SK-N-SH (cell line): ENCODE measurements at regions not wholly inside any gene's neighbourhood (a gene's known extent, or its start where the extent isn't known, plus 50 kb on each side); places are given as distances from the start of the nearest gene placed in this dataset.

Experiments used
- CTCF ChIA-PET: fragments of 300-600, 350-600 bp; formaldehyde crosslinking; extraction: SDS; loops from one replicate; lab custom pipeline; 2021; lab: Yijun Ruan, JAX
- POLR2A ChIA-PET: fragments of 350-600 bp; sonication (Branson Sonifier 250); formaldehyde crosslinking; extraction: SDS; loops from one replicate; lab custom pipeline; 2020; ENCODE audit warnings: antibody characterized with exemption, inconsistent platforms; lab: Yijun Ruan, JAX
- DNase-seq: peaks from one replicate; pipeline ENCODE4 v3.0.0; 2012
- H2AFZ ChIP-seq: fragments of 200-600 bp; sonication (generic); 2 replicates; pipeline ENCODE4 v1.8.1; 2016; ENCODE audit warnings: antibody characterized with exemption, mild to moderate bottlenecking, low read depth
- H3F3A ChIP-seq: fragments of 200-600 bp; sonication (generic); replicated peaks from 2 replicates; pipeline ENCODE3; 2016; ENCODE audit warnings: antibody characterized with exemption, mild to moderate bottlenecking; ENCODE audit not compliant: insufficient read depth
- H3K27ac ChIP-seq, 2 experiments: fragments of 200-500 bp in 1 of 2; fragments of 200-600 bp in 1 of 2; sonication (Bioruptor generic) in 1 of 2; sonication (generic), shearing (Covaris generic) in 1 of 2; 2 replicates each; pipeline versions ENCODE4 v1.5.1 to v1.6.1; 2014 to 2016; ENCODE audit warnings: low read depth in 2 of 2, inconsistent platforms in 1 of 2, low read length in 1 of 2, mild to moderate bottlenecking in 1 of 2, mixed read lengths in 1 of 2
- H3K27me3 ChIP-seq: fragments of 200-600 bp; sonication (generic), shearing (Covaris generic); 2 replicates; pipeline ENCODE4 v1.6.1; 2016; ENCODE audit warnings: mixed run types; ENCODE audit not compliant: insufficient read depth
- H3K36me3 ChIP-seq, 2 experiments: fragments of 200-500 bp in 1 of 2; fragments of 200-600 bp in 1 of 2; sonication (Bioruptor generic) in 1 of 2; sonication (generic) in 1 of 2; replicated peaks in 1 of 2; 2 replicates each; pipeline versions ENCODE3 to v1.5.1; 2014 to 2016; ENCODE audit warnings: low read length in 1 of 2, mild to moderate bottlenecking in 1 of 2; ENCODE audit not compliant: insufficient read depth in 2 of 2, control insufficient read depth in 1 of 2
- H3K4me1 ChIP-seq, 2 experiments: fragments of 200-500 bp in 1 of 2; fragments of 200-600 bp in 1 of 2; sonication (Bioruptor generic) in 1 of 2; sonication (generic), shearing (Covaris generic) in 1 of 2; 2 replicates each; pipeline versions ENCODE4 v1.5.1 to v1.6.1; 2014 to 2016; ENCODE audit warnings: low read depth in 1 of 2, low read length in 1 of 2, mixed run types in 1 of 2; ENCODE audit not compliant: insufficient read depth in 2 of 2, control insufficient read depth in 1 of 2
- H3K4me2 ChIP-seq: fragments of 200-600 bp; sonication (generic), shearing (Covaris generic); 2 replicates; pipeline ENCODE4 v1.6.1; 2017; ENCODE audit warnings: mixed run types
- H3K4me3 ChIP-seq, 2 experiments: fragments of 200-500 bp in 1 of 2; fragments of 200-600 bp in 1 of 2; sonication (Bioruptor generic) in 1 of 2; sonication (generic), shearing (Covaris generic) in 1 of 2; 2 replicates each; pipeline versions ENCODE4 v1.5.1 to v1.8.1; 2014 to 2016; ENCODE audit warnings: low read depth in 2 of 2, inconsistent platforms in 1 of 2, low read length in 1 of 2, mild to moderate bottlenecking in 1 of 2, mixed read lengths in 1 of 2, moderate library complexity in 1 of 2
- H3K79me2 ChIP-seq: fragments of 200-600 bp; sonication (generic); 2 replicates; pipeline ENCODE4 v1.8.1; 2017; ENCODE audit warnings: mild to moderate bottlenecking; ENCODE audit not compliant: insufficient read depth
- H3K9ac ChIP-seq: fragments of 200-600 bp; sonication (generic); 2 replicates; pipeline ENCODE4 v1.6.1; 2017; ENCODE audit warnings: mixed run types
- H3K9me2 ChIP-seq: fragments of 200-600 bp; sonication (generic); 2 replicates; pipeline ENCODE4 v1.6.1; 2017; ENCODE audit warnings: mixed run types
- H3K9me3 ChIP-seq: fragments of 200-600 bp; sonication (generic); 2 replicates; pipeline ENCODE4 v1.6.1; 2017; ENCODE audit warnings: mixed run types, mild to moderate bottlenecking, moderate library complexity
- H4K20me1 ChIP-seq: fragments of 200-600 bp; sonication (generic); 2 replicates; pipeline ENCODE4 v1.6.1; 2017; ENCODE audit warnings: mild to moderate bottlenecking, mixed run types; ENCODE audit not compliant: insufficient read depth
- CHD2 ChIP-seq: fragments of 150-350 bp; IDR thresholded peaks from 2 replicates; pipeline ENCODE4 v1.6.1; 2018; ENCODE audit warnings: low read length; ENCODE audit not compliant: partially characterized antibody
- CTCF ChIP-seq: fragments of 200-600 bp; sonication (generic); IDR thresholded peaks from 2 replicates; pipeline ENCODE4 v1.6.1; 2017; ENCODE audit warnings: antibody characterized with exemption, mild to moderate bottlenecking, moderate library complexity
- ELF1 ChIP-seq: IDR thresholded peaks from 2 replicates; pipeline ENCODE4 v1.4.0; 2012
- FOSL2 ChIP-seq: IDR thresholded peaks from 2 replicates; pipeline ENCODE4 v1.4.0; 2012; ENCODE audit warnings: low read depth, mild to moderate bottlenecking, moderate library complexity, borderline replicate concordance
- FOXM1 ChIP-seq: IDR thresholded peaks from 2 replicates; pipeline ENCODE4 v1.4.0; 2012; ENCODE audit warnings: low read depth, mild to moderate bottlenecking
- GATA2 ChIP-seq: sonication (generic); formaldehyde crosslinking; IDR thresholded peaks from 2 replicates; pipeline ENCODE4 v1.5.0; 2020; ENCODE audit warnings: mild to moderate bottlenecking, missing genetic modification reagents
- JUND ChIP-seq: IDR thresholded peaks from 2 replicates; pipeline ENCODE4 v1.4.0; 2012
- MEF2A ChIP-seq: IDR thresholded peaks from 2 replicates; pipeline ENCODE4 v1.4.0; 2012; ENCODE audit warnings: low read depth, borderline replicate concordance
- PBX3 ChIP-seq: IDR thresholded peaks from 2 replicates; pipeline ENCODE4; 2012
- POLR2AphosphoS5 ChIP-seq: IDR thresholded peaks from 2 replicates; pipeline ENCODE4 v1.6.1; 2012; ENCODE audit warnings: low read depth, low read length
- RAD21 ChIP-seq: IDR thresholded peaks from 2 replicates; pipeline ENCODE4 v1.6.1; 2012; ENCODE audit warnings: mild to moderate bottlenecking, low read length
- RCOR1 ChIP-seq: fragments of 150-350 bp; IDR thresholded peaks from 2 replicates; pipeline ENCODE4 v1.6.1; 2017; ENCODE audit warnings: antibody characterized with exemption, low read length
- RXRA ChIP-seq: IDR thresholded peaks from 2 replicates; pipeline ENCODE4 v1.4.0; 2012; ENCODE audit warnings: low read depth, mild to moderate bottlenecking, borderline replicate concordance
- SMC3 ChIP-seq: IDR thresholded peaks from 2 replicates; pipeline ENCODE4 v1.6.1; 2012; ENCODE audit warnings: low read depth, low read length, improper control_type of control experiment
- TAF1 ChIP-seq: IDR thresholded peaks from 2 replicates; pipeline ENCODE4 v1.6.1; 2012; ENCODE audit warnings: low read depth, mild to moderate bottlenecking, low read length, moderate library complexity, borderline replicate concordance
- USF1 ChIP-seq: IDR thresholded peaks from 2 replicates; pipeline ENCODE4 v1.4.0; 2012; ENCODE audit warnings: low read depth, borderline replicate concordance
- ZBTB33 ChIP-seq: IDR thresholded peaks from 2 replicates; pipeline ENCODE4 v1.4.0; 2012; ENCODE audit warnings: low read depth, borderline replicate concordance
- WGBS: methylation state at CpG from one replicate; pipeline ENCODE4 v1.1.6; 2017; ENCODE audit warnings: low lambda C conversion rate; 5-methylcytosine and 5-hydroxymethylcytosine counted together
- TF ChIP-seq, protein P1 (sequence below): fragments of 150-350 bp; IDR thresholded peaks from 2 replicates; pipeline ENCODE4 v1.6.1; 2016; ENCODE audit warnings: mild to moderate bottlenecking, low read depth, low read length
- TF ChIP-seq, protein P2 (sequence below): IDR thresholded peaks from 2 replicates; pipeline ENCODE4 v1.6.1; 2012; ENCODE audit warnings: mild to moderate bottlenecking, low read depth, low read length, moderate library complexity

GRCh38 chr6:68458447-68458846 lies 176.6 kb upstream of the ADGRB3 start:
- 35% methylated on average over 3 of the region's 3 CpGs for whole genome bisulfite sequencing
- POLR2A ChIA-PET, result no interaction called here

More at GRCh38 chr6:68458447-68458846, 176.6 kb upstream of the ADGRB3 start:
- CTCF ChIA-PET, result no interaction called here
- Histone ChIP-seq H3K9me3 (no peaks in the 10 kb centered on the region), H3K4me3 (no peak overlapping the region), H2AFZ (no peak overlapping the region), H3F3A (no peaks in the 10 kb centered on the region), H3K27me3 (no peaks in the 10 kb centered on the region), H4K20me1 (no peaks in the 10 kb centered on the region)
- TF ChIP-seq RXRA (no peak), TAF1 (no peak), CTCF (no peak), ZBTB33 (no peak), GATA2 (CRISPR knock-in tag) (no peak), FOSL2 (no peak), ELF1 (no peak), RCOR1 (no peak), JUND (no peak), RAD21 (no peak), SMC3 (no peak), PBX3 (no peak), POLR2AphosphoS5 (no peak), USF1 (no peak), FOXM1 (no peak), MEF2A (no peak), CHD2 (no peak)
- TF ChIP-seq, protein P1, sequence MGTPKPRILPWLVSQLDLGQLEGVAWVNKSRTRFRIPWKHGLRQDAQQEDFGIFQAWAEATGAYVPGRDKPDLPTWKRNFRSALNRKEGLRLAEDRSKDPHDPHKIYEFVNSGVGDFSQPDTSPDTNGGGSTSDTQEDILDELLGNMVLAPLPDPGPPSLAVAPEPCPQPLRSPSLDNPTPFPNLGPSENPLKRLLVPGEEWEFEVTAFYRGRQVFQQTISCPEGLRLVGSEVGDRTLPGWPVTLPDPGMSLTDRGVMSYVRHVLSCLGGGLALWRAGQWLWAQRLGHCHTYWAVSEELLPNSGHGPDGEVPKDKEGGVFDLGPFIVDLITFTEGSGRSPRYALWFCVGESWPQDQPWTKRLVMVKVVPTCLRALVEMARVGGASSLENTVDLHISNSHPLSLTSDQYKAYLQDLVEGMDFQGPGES, result no peak
- TF ChIP-seq, protein P2, sequence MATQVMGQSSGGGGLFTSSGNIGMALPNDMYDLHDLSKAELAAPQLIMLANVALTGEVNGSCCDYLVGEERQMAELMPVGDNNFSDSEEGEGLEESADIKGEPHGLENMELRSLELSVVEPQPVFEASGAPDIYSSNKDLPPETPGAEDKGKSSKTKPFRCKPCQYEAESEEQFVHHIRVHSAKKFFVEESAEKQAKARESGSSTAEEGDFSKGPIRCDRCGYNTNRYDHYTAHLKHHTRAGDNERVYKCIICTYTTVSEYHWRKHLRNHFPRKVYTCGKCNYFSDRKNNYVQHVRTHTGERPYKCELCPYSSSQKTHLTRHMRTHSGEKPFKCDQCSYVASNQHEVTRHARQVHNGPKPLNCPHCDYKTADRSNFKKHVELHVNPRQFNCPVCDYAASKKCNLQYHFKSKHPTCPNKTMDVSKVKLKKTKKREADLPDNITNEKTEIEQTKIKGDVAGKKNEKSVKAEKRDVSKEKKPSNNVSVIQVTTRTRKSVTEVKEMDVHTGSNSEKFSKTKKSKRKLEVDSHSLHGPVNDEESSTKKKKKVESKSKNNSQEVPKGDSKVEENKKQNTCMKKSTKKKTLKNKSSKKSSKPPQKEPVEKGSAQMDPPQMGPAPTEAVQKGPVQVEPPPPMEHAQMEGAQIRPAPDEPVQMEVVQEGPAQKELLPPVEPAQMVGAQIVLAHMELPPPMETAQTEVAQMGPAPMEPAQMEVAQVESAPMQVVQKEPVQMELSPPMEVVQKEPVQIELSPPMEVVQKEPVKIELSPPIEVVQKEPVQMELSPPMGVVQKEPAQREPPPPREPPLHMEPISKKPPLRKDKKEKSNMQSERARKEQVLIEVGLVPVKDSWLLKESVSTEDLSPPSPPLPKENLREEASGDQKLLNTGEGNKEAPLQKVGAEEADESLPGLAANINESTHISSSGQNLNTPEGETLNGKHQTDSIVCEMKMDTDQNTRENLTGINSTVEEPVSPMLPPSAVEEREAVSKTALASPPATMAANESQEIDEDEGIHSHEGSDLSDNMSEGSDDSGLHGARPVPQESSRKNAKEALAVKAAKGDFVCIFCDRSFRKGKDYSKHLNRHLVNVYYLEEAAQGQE, result no peak
- TF ChIP-seq, all 33 proteins: peak for 0
- Histone ChIP-seq H3K4me2 (no peak overlapping the region), H3K9me2 (no peaks in the 10 kb centered on the region), H3K36me3 (no peaks in the 10 kb centered on the region), H3K9ac (no peak overlapping the region), H3K79me2 (no peaks in the 10 kb centered on the region), H3K4me1 (no peaks in the 10 kb centered on the region), H3K27ac (no peak overlapping the region)
- DNase-seq, result no peak
